ENCODE measurements at regions not wholly inside any gene's neighbourhood (a gene's known extent, or its start where the extent isn't known, plus 50 kb on each side); places are given as distances from the start of the nearest gene placed in this dataset. TPM values are rescaled to one million over a fixed set of nuclear protein-coding genes. Genes with fewer than 3 reads are reported as not detected.

GRCh38 chr6:54058236-54058635, 53.0 kb upstream of the MLIP start:
- H3K4me2 ChIP-seq (ENCODE audit: insufficient read depth, low read length, poor library complexity, severe bottlenecking): no peak overlapping the region
- H2AFZ ChIP-seq (ENCODE audit: low read length): no peak overlapping the region
- H4K8ac ChIP-seq (ENCODE audit: low read depth, low read length): no peak overlapping the region
- no peak overlapping the region for H2BK12ac ChIP-seq (ENCODE audit: low read length)
- DNase-seq (ENCODE audit: low spot score): no peak
- no peak overlapping the region for H2AK5ac ChIP-seq (ENCODE audit: low read depth, low read length)
- H3K9me3 ChIP-seq (replicated peaks in 1 of 2; ENCODE audit: control insufficient read depth in 2 of 2, insufficient read depth in 1 of 2, low read depth in 1 of 2, low read length in 2 of 2): no peaks in the 10 kb centered on the region
- H2BK15ac ChIP-seq (ENCODE audit: low read length): no peak overlapping the region
- H3K4me1 ChIP-seq (ENCODE audit: control insufficient read depth in 2 of 2, insufficient read depth in 1 of 2, low read depth in 1 of 2, low read length in 2 of 2): peaks cover 1 to 4% of the 10 kb centered on the region in 2 donors
- peaks cover 0 to 2% of the 10 kb centered on the region in 2 donors for H3K36me3 ChIP-seq (replicated peaks in 1 of 2; ENCODE audit: control insufficient read depth in 2 of 2, insufficient read depth in 2 of 2, low read length in 2 of 2)
- H2BK120ac ChIP-seq (ENCODE audit: low read depth, low read length): no peak overlapping the region
- no peak overlapping the region for H3K18ac ChIP-seq (ENCODE audit: low read length)
- peak overlapping the region; percentile 38 for H3K14ac ChIP-seq (ENCODE audit: low read length)
- no peak overlapping the region for H3K4me3 ChIP-seq (ENCODE audit: low read length in 2 of 2)
- H3K27me3 ChIP-seq (ENCODE audit: control insufficient read depth in 3 of 3, insufficient read depth in 3 of 3, low read depth in 1 of 3, low read length in 3 of 3): no peaks in the 10 kb centered on the region
- no peaks in the 10 kb centered on the region for H3K79me1 ChIP-seq (ENCODE audit: low read depth, low read length)
- H3K4ac ChIP-seq (ENCODE audit: low read length): no peak overlapping the region
- peak overlapping the region; percentile 70 for H3K9ac ChIP-seq (ENCODE audit: low read depth, low read length, poor library complexity)
- no peak overlapping the region for H3K23ac ChIP-seq (ENCODE audit: low read depth, low read length, poor library complexity)
- no peak overlapping the region for H3K27ac ChIP-seq (replicated peaks; ENCODE audit: low read length)
- H4K91ac ChIP-seq (ENCODE audit: low read depth, low read length, poor library complexity): no peak overlapping the region
- no peak overlapping the region for H2BK5ac ChIP-seq (ENCODE audit: low read length)

- Histone ChIP-seq H3K4ac (ENCODE audit: low read length) (no peak overlapping the region), H3K18ac (ENCODE audit: low read length) (no peak overlapping the region), H3K9ac (ENCODE audit: low read depth, low read length, poor library complexity) (no peak overlapping the region), H2BK120ac (ENCODE audit: low read depth, low read length) (no peak overlapping the region), H3K4me3 (ENCODE audit: low read length in 2 of 2) (no peak overlapping the region), H3K36me3 (replicated peaks in 1 of 2; ENCODE audit: control insufficient read depth in 2 of 2, insufficient read depth in 2 of 2, low read length in 2 of 2) (peaks cover 0 to 2% of the 10 kb centered on the region in 2 donors), H2BK5ac (ENCODE audit: low read length) (no peak overlapping the region), H3K79me1 (ENCODE audit: low read depth, low read length) (no peaks in the 10 kb centered on the region), H2AFZ (ENCODE audit: low read length) (no peak overlapping the region), H3K4me1 (ENCODE audit: control insufficient read depth in 2 of 2, insufficient read depth in 1 of 2, low read depth in 1 of 2, low read length in 2 of 2) (peaks cover 0 to 2% of the 10 kb centered on the region in 2 donors), H3K4me2 (ENCODE audit: insufficient read depth, low read length, poor library complexity, severe bottlenecking) (no peak overlapping the region), H3K27ac (replicated peaks; ENCODE audit: low read length) (no peak overlapping the region), H3K9me3 (replicated peaks in 1 of 2; ENCODE audit: control insufficient read depth in 2 of 2, insufficient read depth in 1 of 2, low read depth in 1 of 2, low read length in 2 of 2) (no peaks in the 10 kb centered on the region), H3K23ac (ENCODE audit: low read depth, low read length, poor library complexity) (no peak overlapping the region), H3K14ac (ENCODE audit: low read length) (no peak overlapping the region), H4K91ac (ENCODE audit: low read depth, low read length, poor library complexity) (no peak overlapping the region), H3K27me3 (ENCODE audit: control insufficient read depth in 3 of 3, insufficient read depth in 3 of 3, low read depth in 1 of 3, low read length in 3 of 3) (no peaks in the 10 kb centered on the region), H2BK15ac (ENCODE audit: low read length) (no peak overlapping the region), H4K8ac (ENCODE audit: low read depth, low read length) (no peak overlapping the region), H2BK12ac (ENCODE audit: low read length) (no peak overlapping the region), H2AK5ac (ENCODE audit: low read depth, low read length) (no peak overlapping the region)
- WGBS, 2 donors (ENCODE audit: extremely low coverage in 2 of 2, insufficient read length in 2 of 2, insufficient replicate concordance in 1 of 2): no CpG with 5 or more reads among the region's 2 CpGs
- DNase-seq (ENCODE audit: low spot score): no peak
These were observed 51.6 kb upstream of the MLIP start for GRCh38 chr6:54059683-54060082.

GRCh38 chr6:54060286-54060685, 51.0 kb upstream of the MLIP start:
- no peaks in the 10 kb centered on the region for H3K79me1 ChIP-seq (ENCODE audit: low read depth, low read length)

More at GRCh38 chr6:54060286-54060685, 51.0 kb upstream of the MLIP start:
- no CpG with 5 or more reads among the region's 2 CpGs for WGBS, 2 donors (ENCODE audit: extremely low coverage in 2 of 2, insufficient read length in 2 of 2, insufficient replicate concordance in 1 of 2)
- Histone ChIP-seq H2BK12ac (ENCODE audit: low read length) (no peak overlapping the region), H3K23ac (ENCODE audit: low read depth, low read length, poor library complexity) (no peak overlapping the region), H4K91ac (ENCODE audit: low read depth, low read length, poor library complexity) (no peak overlapping the region), H2AK5ac (ENCODE audit: low read depth, low read length) (no peak overlapping the region), H3K9ac (ENCODE audit: low read depth, low read length, poor library complexity) (no peak overlapping the region), H2BK15ac (ENCODE audit: low read length) (no peak overlapping the region), H3K4me1 (ENCODE audit: control insufficient read depth in 2 of 2, insufficient read depth in 1 of 2, low read depth in 1 of 2, low read length in 2 of 2) (peaks cover 0 to 2% of the 10 kb centered on the region in 2 donors), H3K36me3 (replicated peaks in 1 of 2; ENCODE audit: control insufficient read depth in 2 of 2, insufficient read depth in 2 of 2, low read length in 2 of 2) (peaks cover 0 to 2% of the 10 kb centered on the region in 2 donors), H3K27ac (replicated peaks; ENCODE audit: low read length) (no peak overlapping the region), H4K8ac (ENCODE audit: low read depth, low read length) (no peak overlapping the region), H3K9me3 (replicated peaks in 1 of 2; ENCODE audit: control insufficient read depth in 2 of 2, insufficient read depth in 1 of 2, low read depth in 1 of 2, low read length in 2 of 2) (no peaks in the 10 kb centered on the region), H3K4me2 (ENCODE audit: insufficient read depth, low read length, poor library complexity, severe bottlenecking) (no peak overlapping the region), H3K18ac (ENCODE audit: low read length) (no peak overlapping the region), H3K27me3 (ENCODE audit: control insufficient read depth in 3 of 3, insufficient read depth in 3 of 3, low read depth in 1 of 3, low read length in 3 of 3) (no peaks in the 10 kb centered on the region), H2BK5ac (ENCODE audit: low read length) (no peak overlapping the region), H3K4ac (ENCODE audit: low read length) (no peak overlapping the region), H2AFZ (ENCODE audit: low read length) (no peak overlapping the region), H3K4me3 (ENCODE audit: low read length in 2 of 2) (no peak overlapping the region), H2BK120ac (ENCODE audit: low read depth, low read length) (no peak overlapping the region), H3K14ac (ENCODE audit: low read length) (no peak overlapping the region)
- no peak for DNase-seq (ENCODE audit: low spot score)

Small RNA genes lying in the stretch of these regions (small RNA-seq; reads per million reads assigned to genes)
- gene ERHP2 (ENCODE audit: insufficient read depth): not detected
